Upper lobe of left lung (tissue), 6 donors: ENCODE measurements at regions not wholly inside any gene's neighbourhood (a gene's known extent, or its start where the extent isn't known, plus 50 kb on each side); places are given as distances from the start of the nearest gene placed in this dataset.

Experiments used
- ATAC-seq, 2 donors: fragments of 200-7000 bp; cut with Tn5 transposase; one replicate each; pipeline ENCODE4 v1.9.1; 2022; ENCODE audit warnings: mild to moderate bottlenecking in 2 of 2, moderate library complexity in 2 of 2; ENCODE audit not compliant: low FRiP score in 2 of 2
- DNase-seq, 2 donors: peaks; one replicate each; pipeline ENCODE4 v3.0.0-alpha.2; 2019 to 2020
- H3K27ac ChIP-seq, 4 donors: fragments of 200-600 bp; sonication (generic); one replicate each; pipeline ENCODE4 v1.5.1; 2016 to 2019
- H3K27me3 ChIP-seq, 4 donors: fragments of 200-600 bp; sonication (generic); one replicate each; pipeline ENCODE4 v1.5.1; 2017 to 2019
- H3K36me3 ChIP-seq, 4 donors: fragments of 200-600 bp; sonication (generic); one replicate each; pipeline ENCODE4 v1.5.1; 2016 to 2019
- H3K4me1 ChIP-seq, 4 donors: fragments of 200-600 bp; sonication (generic); one replicate each; pipeline ENCODE4 v1.5.1; 2018 to 2019
- H3K4me3 ChIP-seq, 4 donors: fragments of 200-600 bp; sonication (generic); one replicate each; pipeline ENCODE4 v1.5.1; 2017 to 2019; ENCODE audit warnings: mild to moderate bottlenecking in 2 of 4, moderate library complexity in 1 of 4
- H3K9me3 ChIP-seq, 4 donors: fragments of 200-600 bp; sonication (generic); one replicate each; pipeline ENCODE4 v1.5.1; 2018 to 2019
- EP300 ChIP-seq, 4 donors: sonication (generic); formaldehyde crosslinking; IDR thresholded peaks; one replicate each; pipeline ENCODE4 v1.5.1; 2017; ENCODE audit warnings: antibody characterized with exemption in 4 of 4, control low read depth in 2 of 4
- POLR2A ChIP-seq, 4 donors: fragments of 450-650 bp; IDR thresholded peaks; one replicate each; pipeline ENCODE4 v1.5.1; 2016 to 2017; ENCODE audit warnings: antibody characterized with exemption in 4 of 4, mild to moderate bottlenecking in 2 of 4
- POLR2AphosphoS5 ChIP-seq, 2 donors: sonication (generic); formaldehyde crosslinking; IDR thresholded peaks; one replicate each; pipeline ENCODE4 v1.5.1; 2017; ENCODE audit warnings: antibody characterized with exemption in 2 of 2
- WGBS, 2 donors: methylation state at CpG; one replicate each; pipeline ENCODE4 v1.1.5; 2017 to 2018; 5-methylcytosine and 5-hydroxymethylcytosine counted together
- TF ChIP-seq, protein P1 (sequence below), 6 experiments: fragments of 450-650 bp in 4 of 6; fragments of 200-600 bp in 2 of 6; sonication (generic) in 2 of 6; IDR thresholded peaks; one replicate each; pipeline ENCODE4 v1.5.1; 2016 to 2019; ENCODE audit warnings: antibody characterized with exemption in 6 of 6
- donor health status: DM: no; HTN: no; CAD: no; lungs with moderate emphysema.
- donor health status: DM: no; HTN: yes; CAD: no; lungs with severe emphysema.

DNA sequence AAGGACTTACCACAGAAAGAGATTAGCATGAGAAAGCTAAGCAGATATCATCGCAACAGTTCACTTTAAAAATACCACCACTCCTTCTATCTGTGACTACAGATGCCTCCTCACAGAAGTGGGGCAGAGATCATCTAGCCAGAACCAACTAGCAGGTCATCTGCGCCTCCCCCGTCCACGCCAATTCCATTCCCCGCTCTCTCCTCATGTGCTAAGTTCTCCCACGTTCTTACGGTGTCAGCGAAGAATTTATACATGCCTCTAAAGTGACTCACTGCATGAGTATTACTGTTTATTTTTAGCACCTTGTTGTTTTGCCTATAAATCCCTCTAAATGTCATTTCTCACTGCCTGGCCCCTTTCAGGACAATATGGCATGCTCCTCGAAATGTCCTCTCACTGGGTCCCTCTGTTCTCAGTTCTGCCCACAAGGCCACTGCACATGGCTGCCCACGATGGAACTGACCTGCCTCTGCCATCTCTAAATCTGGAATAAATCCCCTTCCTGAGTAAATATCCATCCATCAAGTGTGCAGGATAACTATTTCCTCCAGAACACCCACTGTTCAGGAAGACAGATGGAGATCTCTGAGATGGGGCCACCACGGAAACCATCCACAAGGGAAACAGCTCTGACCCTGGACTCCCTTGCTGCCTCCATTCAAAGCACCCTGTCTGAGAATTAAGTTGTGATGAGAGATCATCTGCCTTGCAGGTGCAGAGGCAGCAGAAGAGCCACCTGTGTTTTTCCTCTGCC, 137.7 kb downstream of the IRS1 start:
- peak; percentile 58 to 59 for ATAC-seq
- 64 to 73% methylated on average over 11 of the region's 11 CpGs for WGBS, 2 donors
- peak; percentile 35 to 71 for TF ChIP-seq POLR2AphosphoS5 (IDR thresholded peaks at IDR 0.05)
- no peak for TF ChIP-seq POLR2A (IDR thresholded peaks at IDR 0.05)
- no peak for DNase-seq
- no peaks in the 10 kb centered on the region for H3K36me3 ChIP-seq
- peak overlapping the region in 2 of 4 donors; percentile 37 to 52 for H3K27ac ChIP-seq
- H3K4me1 ChIP-seq, result peaks cover 0 to 14% (median 6%) of the 10 kb centered on the region in 4 donors
- H3K4me3 ChIP-seq, result no peak overlapping the region
- no peaks in the 10 kb centered on the region for H3K27me3 ChIP-seq
- H3K9me3 ChIP-seq, result no peaks in the 10 kb centered on the region

- H3K27me3 ChIP-seq, result no peaks in the 10 kb centered on the region
- no peak overlapping the region for H3K4me3 ChIP-seq
- H3K27ac ChIP-seq, result peak overlapping the region in 3 of 4 donors; percentile 5 to 30 (median 28)
- DNase-seq (peak in 1 of 2 donors; percentile 26), ATAC-seq (peak; percentile 65 to 90)
- TF ChIP-seq, protein P1, sequence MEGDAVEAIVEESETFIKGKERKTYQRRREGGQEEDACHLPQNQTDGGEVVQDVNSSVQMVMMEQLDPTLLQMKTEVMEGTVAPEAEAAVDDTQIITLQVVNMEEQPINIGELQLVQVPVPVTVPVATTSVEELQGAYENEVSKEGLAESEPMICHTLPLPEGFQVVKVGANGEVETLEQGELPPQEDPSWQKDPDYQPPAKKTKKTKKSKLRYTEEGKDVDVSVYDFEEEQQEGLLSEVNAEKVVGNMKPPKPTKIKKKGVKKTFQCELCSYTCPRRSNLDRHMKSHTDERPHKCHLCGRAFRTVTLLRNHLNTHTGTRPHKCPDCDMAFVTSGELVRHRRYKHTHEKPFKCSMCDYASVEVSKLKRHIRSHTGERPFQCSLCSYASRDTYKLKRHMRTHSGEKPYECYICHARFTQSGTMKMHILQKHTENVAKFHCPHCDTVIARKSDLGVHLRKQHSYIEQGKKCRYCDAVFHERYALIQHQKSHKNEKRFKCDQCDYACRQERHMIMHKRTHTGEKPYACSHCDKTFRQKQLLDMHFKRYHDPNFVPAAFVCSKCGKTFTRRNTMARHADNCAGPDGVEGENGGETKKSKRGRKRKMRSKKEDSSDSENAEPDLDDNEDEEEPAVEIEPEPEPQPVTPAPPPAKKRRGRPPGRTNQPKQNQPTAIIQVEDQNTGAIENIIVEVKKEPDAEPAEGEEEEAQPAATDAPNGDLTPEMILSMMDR (IDR thresholded peaks at IDR 0.05), result no peak
- TF ChIP-seq POLR2A (IDR thresholded peaks at IDR 0.05) (no peak), POLR2AphosphoS5 (IDR thresholded peaks at IDR 0.05) (peak; percentile 36 to 63), EP300 (IDR thresholded peaks at IDR 0.05) (peak in 1 of 4 donors; percentile 51)
- no peaks in the 10 kb centered on the region for H3K9me3 ChIP-seq
- H3K36me3 ChIP-seq, result no peaks in the 10 kb centered on the region
- peaks cover 0 to 19% (median 10%) of the 10 kb centered on the region in 4 donors for H3K4me1 ChIP-seq
- 50 to 59% methylated on average over 1 of the region's 1 CpG for WGBS, 2 donors
These were observed 139.1 kb downstream of the IRS1 start for GRCh38 chr2:226660526-226660925.

GRCh38 chr2:226660124-226660523, 139.5 kb downstream of the IRS1 start:
- Histone ChIP-seq H3K4me3 (no peak overlapping the region), H3K36me3 (no peaks in the 10 kb centered on the region), H3K27ac (peak overlapping the region in 3 of 4 donors; percentile 5 to 30 (median 28)), H3K27me3 (no peaks in the 10 kb centered on the region), H3K9me3 (no peaks in the 10 kb centered on the region), H3K4me1 (peaks cover 0 to 19% (median 10%) of the 10 kb centered on the region in 4 donors)
- no peak for ATAC-seq
- WGBS, 2 donors, result 66 to 91% methylated on average over 5 of the region's 5 CpGs
- no peak for DNase-seq
- TF ChIP-seq POLR2A (IDR thresholded peaks at IDR 0.05), result no peak
- TF ChIP-seq POLR2AphosphoS5 (IDR thresholded peaks at IDR 0.05), result no peak
- TF ChIP-seq EP300 (IDR thresholded peaks at IDR 0.05), result no peak
- TF ChIP-seq, protein P1 (IDR thresholded peaks at IDR 0.05), result no peak

DNA sequence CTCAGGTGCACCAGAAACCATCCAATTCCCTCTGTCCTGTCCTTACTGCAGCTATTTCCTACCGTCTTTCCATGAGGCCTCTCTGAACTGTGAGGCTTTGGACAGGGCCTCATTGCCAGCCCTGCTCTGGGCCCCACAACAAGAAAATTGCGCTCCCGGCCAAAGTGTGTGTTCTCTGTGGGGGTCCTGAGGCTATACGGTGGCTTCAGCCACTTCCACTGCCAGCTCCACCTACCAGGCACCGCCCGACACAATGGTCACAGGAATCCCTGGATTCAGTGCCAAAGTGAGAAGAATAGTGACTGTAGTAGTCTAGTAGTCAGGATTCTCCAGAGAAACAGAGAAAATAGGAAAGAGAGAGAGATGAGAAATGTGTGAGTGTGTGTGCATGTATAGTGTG, 140.2 kb downstream of the IRS1 start:
- Histone ChIP-seq H3K4me1 (peaks cover 0 to 19% (median 10%) of the 10 kb centered on the region in 4 donors), H3K4me3 (no peak overlapping the region), H3K36me3 (no peaks in the 10 kb centered on the region), H3K9me3 (no peaks in the 10 kb centered on the region), H3K27ac (peak overlapping the region in 2 of 4 donors; percentile 11 to 32), H3K27me3 (no peaks in the 10 kb centered on the region)
- no peak for DNase-seq
- WGBS, 2 donors, result 86 to 90% methylated on average over 6 of the region's 6 CpGs
- ATAC-seq, result no peak
- TF ChIP-seq EP300 (IDR thresholded peaks at IDR 0.05) (no peak), POLR2A (IDR thresholded peaks at IDR 0.05) (no peak), POLR2AphosphoS5 (IDR thresholded peaks at IDR 0.05) (no peak)
- TF ChIP-seq, protein P1 (IDR thresholded peaks at IDR 0.05), result no peak

- Histone ChIP-seq H3K36me3 (no peaks in the 10 kb centered on the region), H3K27me3 (no peaks in the 10 kb centered on the region), H3K4me1 (peaks cover 0 to 17% (median 9%) of the 10 kb centered on the region in 4 donors), H3K4me3 (no peak overlapping the region), H3K9me3 (no peaks in the 10 kb centered on the region), H3K27ac (no peak overlapping the region)
- TF ChIP-seq POLR2AphosphoS5 (IDR thresholded peaks at IDR 0.05) (no peak), EP300 (IDR thresholded peaks at IDR 0.05) (no peak), POLR2A (IDR thresholded peaks at IDR 0.05) (no peak)
- TF ChIP-seq, protein P1 (IDR thresholded peaks at IDR 0.05), result no peak
- DNase-seq (no peak), ATAC-seq (no peak)
- WGBS, 2 donors, result 44 to 48% methylated on average over 2 of the region's 2 CpGs
These were observed 141.1 kb downstream of the IRS1 start for GRCh38 chr2:226658555-226658954.
